SIG-M5 treated with dmso at 0.1 percent for 504 hours (cell line): ENCODE measurements at regions not wholly inside any gene's neighbourhood (a gene's known extent, or its start where the extent isn't known, plus 50 kb on each side); places are given as distances from the start of the nearest gene placed in this dataset.

Source experiments
- DNase-seq: peaks from one replicate; lab custom pipeline; 2025; ENCODE audit not compliant: unreplicated experiment; lab: John Stamatoyannopoulos, UW

DNA sequence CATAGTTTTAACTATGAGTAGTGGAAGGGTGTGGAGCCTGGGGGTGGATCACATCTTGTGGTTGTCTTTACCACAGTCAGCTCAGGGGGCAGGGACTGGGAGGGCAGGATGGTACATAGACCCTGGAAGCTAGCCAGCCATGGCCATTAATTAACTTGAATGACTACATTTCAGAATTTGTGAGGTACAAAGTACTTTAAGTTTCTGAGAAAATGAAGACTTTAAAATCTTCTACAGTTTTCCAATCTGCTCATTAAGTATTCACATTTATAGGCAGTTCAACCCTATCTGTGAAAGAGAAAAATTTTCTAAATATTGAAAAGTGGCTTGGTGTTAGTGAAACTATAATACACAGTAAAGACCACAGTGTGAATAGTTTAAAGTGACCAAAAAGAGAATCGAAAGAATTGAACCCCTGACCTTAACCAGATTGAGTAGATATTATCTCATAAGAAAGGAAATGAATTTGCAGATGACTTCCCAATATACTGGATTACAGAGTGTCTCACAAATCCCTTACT is 234.2 kb upstream of the MEF2C start:
- no peak for DNase-seq

DNA sequence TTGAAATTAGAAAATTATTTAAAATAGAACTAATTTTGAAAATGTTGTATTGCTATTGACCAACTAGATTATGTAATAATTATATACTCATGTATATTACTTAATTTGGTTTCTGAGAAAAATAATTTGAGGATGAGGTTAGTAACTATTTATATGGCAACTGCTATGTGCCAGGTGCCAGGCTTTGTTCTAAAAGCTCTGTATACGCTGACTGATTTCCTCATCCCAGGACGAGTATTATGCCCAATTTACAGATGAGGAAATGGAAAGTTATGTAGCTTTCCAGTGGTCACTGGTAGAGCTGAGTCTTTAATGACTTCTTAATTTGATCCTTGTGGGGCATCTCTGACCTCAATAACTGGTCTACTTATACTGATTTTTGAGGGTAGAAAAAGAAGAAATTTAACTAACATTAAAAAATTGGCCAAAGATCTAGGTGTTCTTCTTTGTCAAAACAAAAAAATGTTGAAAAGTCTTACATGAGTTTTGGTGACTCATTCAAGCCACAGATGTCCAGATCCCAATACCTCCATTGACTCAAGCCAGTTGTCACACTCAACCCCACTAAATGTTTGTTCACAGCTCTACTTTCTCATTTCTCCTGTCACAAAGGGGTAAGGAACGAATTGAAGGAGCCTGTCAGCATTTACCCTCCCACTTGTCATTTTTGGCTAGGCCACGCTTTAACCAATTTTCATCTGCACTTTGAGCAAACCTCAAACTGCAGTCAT is 228.1 kb upstream of the MEF2C start:
- no peak for DNase-seq

DNA sequence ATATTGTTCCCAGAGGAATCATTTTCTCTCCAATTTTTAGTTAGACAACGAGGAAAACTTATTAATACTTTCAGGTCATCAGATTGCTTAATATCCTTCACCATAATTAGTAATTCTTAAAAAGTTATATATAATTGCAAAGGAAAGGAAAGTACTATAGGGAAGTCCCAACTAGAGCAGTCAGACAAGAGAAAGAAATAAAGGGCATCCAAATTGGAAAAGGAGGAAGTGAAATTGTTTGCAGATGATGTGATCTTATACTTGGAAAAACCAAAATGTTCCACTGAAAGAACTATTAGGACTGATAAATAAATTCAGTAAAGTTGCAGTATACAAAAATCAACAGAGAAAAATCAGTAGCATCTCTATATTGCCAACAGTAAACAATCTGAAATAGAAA is 223.5 kb upstream of the MEF2C start:
- DNase-seq: no peak

DNA sequence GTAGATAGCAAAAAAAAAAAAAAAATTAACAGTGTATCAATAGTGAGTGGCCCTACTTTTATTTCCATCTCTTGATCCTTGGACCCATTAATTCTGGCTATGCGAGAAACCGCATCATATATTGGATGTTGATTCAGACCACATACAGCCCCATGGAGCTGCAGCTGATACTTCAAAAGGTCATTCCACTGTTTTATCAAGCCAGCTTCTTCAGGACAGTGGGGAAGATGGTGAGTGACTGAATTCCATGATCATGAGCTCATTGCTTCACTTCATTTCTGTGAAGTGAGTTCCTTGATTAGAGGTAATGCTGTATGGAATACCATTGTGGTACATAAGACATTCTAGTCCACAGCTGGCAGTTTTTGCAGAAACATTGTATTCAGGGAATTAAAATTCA is 222.9 kb upstream of the MEF2C start:
- no peak for DNase-seq

DNA sequence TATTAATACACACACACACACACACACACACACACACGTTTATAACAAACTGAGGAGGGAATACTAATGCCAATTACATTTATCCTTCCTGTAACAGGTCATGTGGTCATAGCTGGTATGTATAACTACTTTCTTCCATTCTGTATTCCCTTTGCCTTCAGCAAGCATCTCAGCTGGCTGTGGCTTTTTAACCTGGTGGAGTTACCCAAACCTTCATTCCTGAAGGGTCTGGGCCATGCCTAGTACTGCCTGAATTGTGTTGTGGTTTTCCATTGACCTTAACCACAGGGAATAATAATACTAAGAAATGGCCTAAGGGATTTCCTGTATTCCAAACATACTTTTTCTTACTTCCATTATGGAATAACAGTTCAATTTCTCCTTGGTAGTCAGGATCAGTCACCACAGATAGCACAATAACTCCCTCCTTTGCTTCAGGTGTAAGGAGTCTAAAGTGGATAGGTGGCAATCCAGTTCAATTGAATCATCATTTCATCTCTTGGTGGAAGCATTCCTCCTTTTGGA is 222.2 kb upstream of the MEF2C start:
- no peak for DNase-seq

DNA sequence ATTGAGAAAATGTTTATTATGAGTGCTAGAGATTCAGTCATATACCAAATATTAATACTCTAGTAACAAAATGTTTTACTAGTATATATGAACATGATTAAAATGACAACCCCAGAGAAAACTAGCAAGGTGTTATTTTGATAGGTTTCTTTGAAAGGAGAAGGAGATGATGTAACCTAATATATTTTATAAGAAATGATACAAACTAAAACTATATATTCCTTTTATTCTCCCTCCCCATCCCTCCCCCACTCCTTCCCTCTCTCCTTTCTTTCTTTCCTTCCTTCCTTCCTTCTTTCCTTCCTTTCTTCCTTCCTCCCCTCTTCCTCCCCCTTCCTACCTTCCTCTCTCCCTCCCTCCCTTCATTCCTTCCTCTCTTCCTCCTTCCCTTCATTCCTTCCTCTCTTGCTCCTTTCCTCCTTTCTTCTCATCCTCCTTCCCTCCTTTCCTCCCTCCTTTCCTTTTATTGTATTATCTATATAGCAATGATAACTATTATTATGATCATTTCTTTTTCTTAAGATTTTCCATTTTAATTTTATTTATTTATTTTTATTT is 215.3 kb upstream of the MEF2C start:
- no peak for DNase-seq

DNA sequence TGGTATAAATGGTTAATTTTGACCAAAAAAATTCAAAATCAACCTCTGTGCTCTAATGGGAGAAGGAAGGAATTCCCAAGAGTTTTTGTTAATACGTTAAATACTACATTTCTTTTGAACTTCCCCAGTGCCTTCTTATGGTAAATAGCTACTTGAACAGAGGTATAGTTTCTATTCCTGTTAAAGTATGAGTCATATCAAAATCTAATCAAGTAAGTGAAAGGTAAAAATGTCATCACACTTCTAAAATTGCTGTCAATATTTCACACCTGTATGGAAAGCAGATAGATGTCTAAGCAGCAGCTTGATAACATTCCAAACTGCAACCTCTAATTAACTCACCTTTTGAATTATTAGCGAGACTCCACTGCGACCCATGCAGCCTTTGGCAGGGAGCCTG is 214.1 kb upstream of the MEF2C start:
- DNase-seq: no peak

DNA sequence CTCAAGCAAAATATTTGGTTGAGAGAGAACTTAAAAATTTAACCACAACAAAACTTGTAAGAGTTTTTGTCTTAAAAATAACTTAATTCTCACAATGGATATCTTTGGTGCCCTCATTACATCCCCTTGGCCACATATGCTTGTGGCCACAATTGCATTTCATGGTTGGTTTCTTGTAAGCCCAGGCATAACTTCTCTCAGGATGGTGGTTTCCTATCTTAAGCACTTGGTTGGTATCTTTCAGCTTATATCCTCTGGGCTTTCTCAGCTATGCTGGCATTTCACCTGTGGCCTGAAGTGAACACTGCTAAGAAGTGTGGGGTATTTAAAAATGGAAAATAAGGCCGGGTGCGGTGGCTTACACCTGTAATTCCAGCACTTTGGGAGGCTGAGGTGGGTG is 212.4 kb upstream of the MEF2C start:
- DNase-seq: no peak

DNA sequence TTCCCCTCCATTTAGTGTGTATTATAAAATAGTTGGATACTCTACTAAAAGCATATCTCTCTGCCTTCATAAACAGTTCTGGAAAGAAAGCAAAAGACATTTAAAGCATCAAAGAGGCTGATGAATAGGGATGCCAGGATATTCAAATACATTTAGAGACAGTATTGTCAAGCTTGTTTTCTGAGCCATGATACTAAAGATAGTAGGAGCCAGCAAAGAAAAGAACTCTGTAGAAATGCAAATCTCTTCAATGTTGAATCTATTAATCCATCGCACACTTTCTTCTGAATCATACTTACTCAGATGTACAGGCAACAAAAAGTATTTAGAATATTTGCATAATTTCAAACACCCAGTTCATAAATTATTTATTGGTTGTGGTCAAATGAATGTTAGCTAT is 207.1 kb upstream of the MEF2C start:
- no peak for DNase-seq

DNA sequence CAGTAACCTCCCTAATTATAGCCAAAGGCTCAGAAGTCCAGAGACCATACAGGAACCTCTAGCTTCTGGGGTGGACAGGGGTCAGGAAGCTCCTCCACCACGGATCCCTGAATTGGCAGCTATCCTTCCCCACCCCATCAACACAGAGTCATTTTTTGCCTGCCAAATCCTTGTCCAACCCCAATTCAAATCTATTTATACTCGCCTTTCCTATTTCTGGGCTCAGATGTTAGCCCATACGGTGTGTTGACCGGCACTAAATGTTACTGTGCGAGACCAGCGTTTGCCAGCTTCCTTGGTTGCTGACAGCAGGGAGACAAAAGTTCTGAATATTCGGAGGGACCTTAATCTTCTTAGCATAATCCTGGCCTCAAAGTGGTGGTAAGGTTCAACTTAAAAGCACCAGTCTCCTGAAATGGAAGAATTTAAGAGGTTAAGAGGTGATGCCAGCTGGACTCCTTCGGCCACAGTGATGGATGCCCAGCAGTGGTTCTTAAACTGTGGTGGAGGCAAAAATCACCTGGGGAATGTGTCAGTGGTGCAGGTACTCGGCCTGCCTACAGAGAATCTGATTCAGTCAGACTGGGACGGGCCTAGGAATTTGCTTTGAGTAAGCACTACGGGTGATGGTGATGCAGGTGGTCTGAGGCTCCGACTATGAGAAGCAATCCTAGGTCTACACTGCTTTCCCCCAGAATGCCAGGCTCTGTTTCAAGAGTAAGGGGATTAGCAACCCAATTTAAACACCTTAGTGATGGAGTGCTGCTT is 204.8 kb upstream of the MEF2C start:
- no peak for DNase-seq

DNA sequence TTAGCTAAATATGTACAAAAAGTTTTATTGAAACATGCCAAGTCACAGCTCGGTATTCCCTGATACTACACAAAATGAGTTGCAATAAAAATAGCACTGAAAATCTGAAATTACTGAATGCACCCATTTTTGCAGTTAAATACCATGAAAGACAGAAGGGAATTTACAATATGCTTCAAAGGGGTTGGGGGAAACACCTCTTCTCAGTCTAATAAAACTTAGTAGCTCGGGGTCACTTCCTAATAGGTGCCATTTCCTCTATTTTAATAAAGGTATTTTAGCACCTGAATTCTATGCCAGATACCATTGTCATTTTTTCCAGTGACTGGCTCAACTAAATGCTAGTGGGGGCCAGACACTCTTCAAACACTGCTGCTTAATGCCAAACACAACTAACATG is 204.1 kb upstream of the MEF2C start:
- DNase-seq: no peak

DNA sequence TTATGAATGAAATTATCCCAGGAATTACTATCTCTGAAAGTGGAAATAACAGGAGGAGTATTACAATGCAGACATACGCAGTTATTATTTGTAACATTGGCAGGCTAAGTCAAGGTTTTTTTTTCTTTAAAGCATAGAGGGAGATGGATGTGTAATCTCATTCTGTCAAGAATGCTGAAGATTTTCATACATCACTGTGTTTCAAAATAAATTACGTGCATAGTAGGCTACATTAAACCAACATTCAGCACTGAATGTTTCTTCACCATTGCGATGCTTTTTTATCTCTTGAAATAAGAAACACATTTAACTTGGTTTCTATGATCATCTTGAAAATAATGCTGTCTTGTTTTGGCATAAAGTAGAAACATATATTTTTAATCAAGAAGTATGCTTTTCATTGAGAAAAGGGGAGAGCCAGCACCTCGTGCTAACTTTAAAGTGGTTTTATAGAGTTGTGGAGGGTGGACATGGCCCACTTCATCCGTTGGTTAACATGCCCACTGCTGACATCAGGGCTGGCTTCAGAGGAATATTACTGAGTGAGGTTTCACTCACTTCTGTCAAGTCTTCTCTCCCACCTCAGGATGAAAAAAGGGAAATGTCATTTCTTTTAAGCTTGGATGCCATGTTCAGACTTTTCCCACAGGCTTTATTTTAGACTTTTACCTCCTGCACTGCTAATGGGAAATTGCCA is 203.6 kb upstream of the MEF2C start:
- no peak for DNase-seq

DNA sequence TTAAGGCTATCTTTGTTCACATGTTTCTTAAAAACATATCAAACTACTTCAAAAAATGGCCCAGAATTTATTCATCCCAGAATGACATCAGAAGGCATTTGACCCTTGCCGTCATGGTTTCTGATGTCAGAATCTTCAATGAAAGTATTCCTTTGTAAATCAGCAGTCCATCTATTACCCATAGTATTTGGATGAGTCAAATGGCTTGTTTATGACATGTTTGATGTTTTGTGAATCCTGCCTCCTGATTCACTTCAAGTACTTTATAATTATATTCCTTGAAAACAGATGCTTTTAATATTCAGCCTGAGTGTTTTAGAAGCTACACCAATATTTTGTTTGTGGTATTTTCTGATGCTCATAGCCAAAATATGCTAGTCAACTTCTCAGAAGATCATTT is 200.8 kb upstream of the MEF2C start:
- no peak for DNase-seq

DNA sequence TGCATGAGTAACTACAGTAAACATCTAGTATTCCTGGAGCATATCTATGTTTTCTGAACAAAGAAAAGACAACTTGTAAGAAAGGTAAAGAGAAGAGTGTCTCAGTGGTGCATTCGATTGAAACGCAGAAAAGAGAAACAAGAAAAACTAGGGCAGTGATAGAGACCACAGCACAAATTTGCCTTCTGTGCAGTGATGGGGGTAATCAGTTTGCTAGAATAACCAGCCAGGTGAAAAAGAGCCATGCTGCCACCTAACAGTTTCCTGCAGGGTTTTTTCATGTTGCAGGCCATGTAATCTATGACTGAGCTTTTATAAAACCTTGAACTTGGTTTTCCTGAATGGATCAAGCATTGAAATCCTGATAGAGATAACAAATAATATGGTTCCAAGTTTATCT is 198.4 kb upstream of the MEF2C start:
- no peak for DNase-seq

DNA sequence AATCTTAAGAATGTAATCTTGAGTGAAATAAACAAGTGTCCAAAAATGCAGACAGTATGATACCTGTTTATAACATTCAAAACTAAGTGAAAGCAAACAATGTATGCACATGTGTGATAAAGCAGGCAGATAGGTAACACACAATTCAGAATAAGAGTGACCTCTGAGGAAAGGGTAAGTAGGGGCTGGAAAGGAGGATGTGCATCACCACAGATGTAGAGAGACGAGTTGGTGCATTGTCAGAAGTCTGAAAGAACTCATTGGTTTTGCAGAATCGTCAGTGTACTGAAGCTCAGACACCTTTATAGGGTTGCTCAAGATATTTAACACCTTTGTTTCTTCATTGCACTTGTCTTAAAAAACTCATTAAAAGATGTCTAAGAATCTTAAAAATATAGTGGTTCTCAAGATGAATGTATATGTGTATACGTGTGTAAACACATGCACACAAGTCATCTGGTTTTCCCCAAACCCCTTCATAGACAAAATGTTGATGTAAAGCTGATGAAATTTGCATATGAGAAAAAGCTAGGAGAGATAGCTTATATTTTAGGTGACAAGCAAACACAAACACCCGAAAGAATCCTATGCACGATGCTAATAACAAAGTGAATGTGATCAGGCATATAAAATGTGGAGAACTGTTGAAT is 197.6 kb upstream of the MEF2C start:
- DNase-seq: no peak

DNA sequence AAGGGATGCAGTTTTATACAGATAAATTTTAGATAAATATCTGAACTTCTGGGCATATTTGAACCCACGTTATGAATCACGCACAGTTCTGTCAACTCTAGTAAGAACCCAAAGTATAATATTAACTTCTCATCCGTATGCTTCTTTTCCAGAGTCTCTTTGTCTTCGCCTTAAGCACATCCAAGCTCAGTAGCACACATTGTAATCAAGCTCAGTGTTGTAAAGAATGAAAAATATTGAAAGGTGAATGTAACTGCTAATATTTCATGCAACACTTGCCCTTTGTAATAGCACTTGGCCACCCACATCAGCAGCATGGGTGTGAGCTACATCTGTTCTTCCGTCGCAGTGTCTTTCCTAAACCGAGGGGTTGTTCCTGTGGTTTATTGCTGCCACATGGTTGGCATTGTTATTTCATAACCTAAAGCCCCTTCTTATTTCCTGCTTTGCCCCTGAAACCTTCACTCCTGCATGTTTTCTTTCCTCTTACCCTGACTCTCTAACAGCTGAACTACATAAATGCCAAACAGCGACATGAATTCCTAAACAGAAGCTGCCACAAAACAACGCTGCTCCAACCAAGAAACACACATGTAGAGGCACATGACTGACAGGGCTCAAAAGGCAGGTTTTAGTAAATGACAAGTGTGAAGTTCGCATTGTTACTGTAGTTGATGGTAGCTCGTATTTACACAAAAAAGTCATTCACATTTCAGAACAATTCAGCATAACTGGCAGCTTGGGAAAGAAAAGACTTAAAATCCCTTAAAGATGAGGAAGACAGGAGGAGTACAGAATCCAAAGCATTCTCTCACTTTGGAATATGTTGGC is 190.1 kb upstream of the MEF2C start:
- DNase-seq: no peak

DNA sequence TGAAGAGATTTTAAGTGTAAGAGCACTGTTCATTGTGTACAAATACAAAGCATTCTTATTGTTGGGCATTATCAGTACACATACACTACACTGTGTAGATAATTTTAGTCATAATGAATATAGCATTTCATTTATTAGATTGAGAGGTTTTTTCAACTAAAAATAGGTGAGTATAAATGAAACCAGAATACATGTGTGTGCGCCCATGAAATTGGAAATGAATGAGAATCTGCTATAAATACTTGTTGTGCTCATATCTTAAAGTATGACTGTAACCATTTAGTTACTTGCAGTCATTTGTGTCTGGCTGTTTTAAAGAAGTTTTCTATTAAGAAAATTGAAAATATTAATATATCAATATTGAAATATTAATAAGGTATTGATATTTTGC is 189.0 kb upstream of the MEF2C start:
- DNase-seq: no peak

DNA sequence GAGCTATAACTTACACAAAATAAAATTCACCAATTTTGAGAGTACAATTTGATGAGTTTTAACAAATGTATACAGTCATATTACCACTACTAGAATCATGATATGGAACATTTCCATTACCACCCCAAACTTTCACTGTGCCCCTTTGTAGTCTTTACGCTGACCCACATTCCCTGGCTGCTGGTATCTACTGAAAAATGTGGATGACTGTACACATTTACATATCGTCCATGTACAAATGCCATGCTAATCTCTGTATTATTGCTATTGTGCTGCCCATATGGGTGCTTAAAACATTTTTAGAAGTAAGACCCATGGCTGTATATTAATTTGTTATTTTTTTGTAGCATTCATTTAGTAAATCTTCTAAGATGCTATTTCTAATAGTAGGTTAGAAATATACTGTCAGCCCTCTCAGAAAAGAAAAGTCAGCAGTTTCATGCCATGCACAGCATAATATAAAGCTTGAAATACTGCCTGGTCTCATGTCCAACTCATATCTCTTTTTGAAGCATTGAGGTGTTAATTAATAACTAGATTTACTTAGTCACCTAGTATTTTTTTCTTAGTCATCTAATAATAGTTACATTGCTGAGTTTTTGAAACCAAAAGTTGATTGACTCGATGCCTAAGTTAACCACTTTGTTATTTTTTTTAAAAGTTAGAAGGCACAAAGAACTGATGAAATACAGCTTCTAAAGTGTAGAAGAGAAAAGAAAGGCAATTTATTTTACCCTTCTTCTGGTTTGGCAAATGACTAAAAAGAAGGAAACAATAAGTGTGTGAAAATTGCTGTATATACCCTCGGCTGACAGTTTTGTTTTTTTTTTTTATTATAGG is 188.3 kb upstream of the MEF2C start:
- no peak for DNase-seq

DNA sequence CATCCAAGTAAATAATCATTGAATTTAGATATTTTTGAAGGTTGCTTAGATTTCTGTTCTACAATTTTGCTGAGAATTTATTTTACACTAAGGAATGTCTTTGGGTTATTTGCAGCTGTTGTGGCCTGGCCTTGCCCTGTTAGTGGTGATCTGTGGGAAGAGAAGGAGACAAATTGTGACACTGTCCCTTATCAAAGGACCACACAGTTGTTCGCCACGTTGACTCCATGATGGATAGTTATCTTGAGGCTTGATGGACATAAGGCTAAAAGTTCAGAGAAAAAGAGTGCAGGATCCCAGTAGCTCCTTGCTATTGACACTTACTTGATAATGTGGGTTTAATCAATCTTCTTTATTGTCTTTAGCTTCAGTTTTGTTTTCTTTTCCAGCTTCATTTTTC is 186.6 kb upstream of the MEF2C start:
- no peak for DNase-seq
